Lung microvascular endothelial cell (primary cell): ENCODE measurements at regions not wholly inside any gene's neighbourhood (a gene's known extent, or its start where the extent isn't known, plus 50 kb on each side); places are given as distances from the start of the nearest gene placed in this dataset.

ENCODE experiments used
- DNase-seq, 2 donors: peaks; one replicate each; pipeline versions ENCODE4 v3.0.0 to v3.0.0-alpha.2; 2010; ENCODE audit warnings: low read depth in 2 of 2

DNA sequence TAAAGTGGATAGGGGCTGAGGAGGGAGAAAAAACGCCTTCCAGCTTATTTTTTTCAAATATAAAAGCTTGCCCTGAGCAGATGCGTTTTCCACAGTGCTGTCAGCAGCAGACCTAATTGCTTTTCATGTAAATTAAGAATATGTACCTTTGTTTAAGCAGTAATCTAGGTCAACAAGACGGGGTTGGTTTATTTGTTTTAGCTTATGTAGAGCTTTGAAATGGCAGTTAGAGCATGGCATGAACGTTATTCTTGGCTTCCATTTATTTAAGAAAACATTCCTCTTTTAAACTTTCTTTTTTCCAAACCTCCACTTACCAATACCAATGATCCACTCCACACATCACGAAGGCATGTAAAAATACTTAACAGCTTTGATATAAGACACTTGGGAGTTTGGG is 220.3 kb upstream of the TENM3 start:
- DNase-seq = no peak

- DNase-seq = no peak
These were observed 219.7 kb upstream of the TENM3 start for GRCh38 chr4:182023469-182023868.

- DNase-seq = no peak
These were observed 200.3 kb upstream of the TENM3 start for GRCh38 chr4:182042945-182043344.

DNA sequence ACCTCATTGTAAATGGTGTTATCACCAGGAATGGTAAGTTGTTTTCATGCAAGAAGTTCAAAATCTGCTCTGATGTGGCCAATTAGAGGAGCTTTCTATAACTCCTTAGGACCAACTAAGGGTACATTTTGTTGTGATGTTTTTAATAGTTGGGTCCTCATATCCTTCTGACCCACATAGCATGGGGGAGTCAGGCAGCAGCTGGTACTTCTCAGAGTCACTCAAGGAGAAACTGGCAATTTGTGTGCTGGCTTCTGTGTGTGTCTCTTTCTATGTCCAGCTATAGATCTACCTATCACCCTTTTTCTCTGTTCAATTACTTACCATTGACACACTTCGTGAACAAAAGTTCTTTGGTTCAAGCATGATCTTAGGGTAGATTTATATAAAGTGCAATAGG is 194.3 kb upstream of the TENM3 start:
- no peak for DNase-seq

DNA sequence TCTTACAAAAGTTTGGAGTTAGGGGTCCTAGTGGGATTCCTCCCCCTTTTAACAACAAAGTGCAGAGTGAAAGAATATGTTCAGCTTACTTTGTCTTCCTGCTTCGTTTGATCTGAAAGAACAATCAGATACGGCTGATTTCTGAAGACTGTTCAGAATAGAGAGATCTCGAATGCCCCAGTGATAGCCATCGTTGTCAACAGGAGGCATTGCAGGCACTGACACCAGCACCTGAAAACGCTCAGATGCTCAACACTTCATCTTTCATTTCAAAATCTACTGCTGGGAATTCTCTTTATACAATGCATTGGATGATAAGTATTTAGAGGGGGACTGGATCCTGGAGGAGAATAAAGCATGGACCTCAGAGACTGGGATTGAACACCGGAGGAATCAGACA is 186.3 kb upstream of the TENM3 start:
- DNase-seq = no peak

DNA sequence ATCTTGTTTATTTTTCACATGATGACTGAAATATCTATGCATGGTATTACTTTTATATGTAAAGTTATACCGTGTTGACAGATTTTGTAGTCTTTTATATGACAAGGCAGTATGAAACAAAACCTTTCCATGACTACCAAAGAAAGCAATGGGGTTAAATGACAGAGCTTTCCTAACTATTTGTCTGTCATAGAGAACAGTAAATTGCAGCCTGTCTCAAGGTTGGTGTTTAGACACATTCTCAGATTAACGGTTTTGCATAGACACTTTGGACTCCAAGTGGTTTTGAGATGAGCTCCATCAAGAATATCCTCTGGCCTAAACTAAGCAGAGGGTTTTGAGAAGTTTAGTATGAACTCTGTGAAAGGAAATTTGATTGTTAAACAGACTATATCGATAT is 180.7 kb upstream of the TENM3 start:
- no peak for DNase-seq

GRCh38 chr4:182062936-182063335 is 180.3 kb upstream of the TENM3 start:
- no peak for DNase-seq

DNA sequence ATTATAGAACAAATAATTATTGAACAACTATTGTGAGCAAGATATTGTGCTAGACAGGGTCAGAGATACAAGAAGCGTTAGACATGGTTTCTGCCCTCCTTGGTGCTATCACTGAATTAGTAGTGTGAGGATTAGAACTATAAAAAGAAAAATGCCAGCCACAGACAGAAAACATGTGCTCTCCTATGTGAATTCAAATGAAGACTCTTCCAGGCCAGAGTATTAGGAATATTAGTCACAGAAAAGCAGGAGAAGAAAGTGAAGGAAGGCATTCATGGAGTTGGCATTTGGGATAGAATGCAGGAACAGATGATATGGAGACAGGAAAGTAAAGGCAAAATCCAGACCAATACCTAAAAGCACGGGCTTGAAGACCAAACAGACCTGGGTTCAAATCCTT is 179.6 kb upstream of the TENM3 start:
- no peak for DNase-seq

DNA sequence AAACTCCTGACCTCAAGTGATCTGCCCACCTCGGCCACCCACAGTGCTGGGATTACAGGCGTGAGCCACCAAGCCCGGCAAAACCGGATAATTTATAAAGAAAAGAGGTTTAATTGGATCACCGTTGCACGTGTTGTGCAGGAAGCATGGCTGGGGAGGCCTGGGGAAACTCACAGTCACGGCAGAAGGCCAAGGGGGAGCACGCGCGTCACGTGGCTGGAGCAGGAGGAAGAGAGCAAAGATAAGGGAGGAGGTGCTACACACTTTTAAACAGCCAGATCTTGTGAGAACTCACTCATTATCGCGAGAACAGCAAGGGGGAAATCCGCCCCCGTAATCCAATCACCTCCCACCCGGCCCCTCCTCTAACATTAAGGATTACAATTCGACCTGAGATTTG is 177.9 kb upstream of the TENM3 start:
- DNase-seq = no peak

DNA sequence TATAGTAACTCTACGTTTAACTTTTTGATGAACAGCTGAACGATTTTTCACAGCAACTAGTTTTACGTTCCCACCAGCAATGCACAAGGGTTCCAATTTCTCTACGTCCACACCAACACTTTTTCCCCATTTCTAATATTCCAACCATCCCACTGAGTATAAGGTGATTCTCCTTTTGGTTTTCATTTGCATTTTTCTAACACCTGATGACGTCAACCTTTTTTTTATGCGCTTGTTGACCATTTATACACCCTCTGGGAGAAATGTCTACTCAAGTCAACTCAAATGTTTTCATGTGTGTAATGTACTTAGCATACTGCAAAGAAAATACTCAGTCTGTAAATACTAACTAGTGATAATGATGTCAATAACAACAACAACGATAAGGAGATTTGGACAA is 177.2 kb upstream of the TENM3 start:
- DNase-seq = no peak

- no peak for DNase-seq
These were observed 175.4 kb upstream of the TENM3 start for GRCh38 chr4:182067828-182068227.

DNA sequence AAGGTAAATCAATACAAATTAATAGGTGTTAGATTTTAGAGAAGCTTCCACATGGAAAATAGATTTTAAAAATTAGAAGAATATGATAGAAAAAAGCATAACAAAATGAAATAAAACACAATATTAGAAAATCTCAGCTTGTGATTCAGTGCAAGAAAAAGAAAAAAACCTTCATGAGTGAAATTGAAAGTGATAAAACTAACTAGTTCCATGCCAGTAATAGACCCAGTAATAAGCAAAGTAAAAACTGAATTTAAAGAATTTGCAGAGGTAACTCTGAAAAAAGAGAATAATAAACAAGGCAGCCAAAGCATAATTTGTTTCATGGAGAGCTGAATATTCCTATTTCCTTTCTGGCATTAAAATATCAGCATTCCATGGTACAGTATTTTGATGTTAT is 174.3 kb upstream of the TENM3 start:
- DNase-seq = no peak

GRCh38 chr4:182073278-182073677 is 169.9 kb upstream of the TENM3 start:
- DNase-seq = no peak

- DNase-seq = no peak
These were observed 169.1 kb upstream of the TENM3 start for GRCh38 chr4:182074139-182074538.

DNA sequence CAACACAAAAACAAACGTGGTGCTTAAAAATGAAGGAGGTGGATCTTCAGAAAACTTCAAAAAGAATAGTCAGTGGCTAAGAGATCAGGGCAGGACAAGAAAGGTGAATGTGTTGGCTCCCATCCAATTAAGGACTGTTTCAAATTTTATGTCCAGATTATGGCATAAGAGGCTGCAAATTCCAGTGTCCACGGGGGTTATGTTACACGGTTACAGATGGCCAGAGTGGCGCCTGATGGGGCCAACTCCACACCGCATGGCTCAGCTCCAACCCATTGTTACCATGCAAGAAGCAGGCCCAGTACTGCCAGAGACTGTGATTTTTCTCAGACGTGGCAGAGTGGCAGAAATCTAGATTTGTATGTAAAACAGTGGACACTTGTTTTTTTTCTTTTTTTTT is 168.4 kb upstream of the TENM3 start:
- no peak for DNase-seq

DNA sequence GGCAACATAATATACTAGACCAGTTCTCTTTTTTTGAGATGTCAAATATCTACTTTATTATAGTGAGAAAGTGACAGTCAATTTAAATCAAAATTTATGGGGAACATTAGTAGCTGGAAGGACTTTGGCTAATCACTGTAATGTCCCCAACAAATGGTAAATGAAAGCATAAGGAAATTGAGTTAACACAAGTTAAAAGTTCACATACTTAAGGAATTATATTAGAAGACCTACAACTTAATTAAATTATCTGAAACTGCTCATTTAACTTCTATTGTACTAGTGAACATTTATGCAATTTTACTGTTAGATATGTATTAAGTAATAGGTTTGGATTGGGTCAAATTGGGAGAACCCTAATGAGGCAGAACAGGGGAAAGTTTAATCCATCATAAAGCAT is 160.3 kb upstream of the TENM3 start:
- no peak for DNase-seq

DNA sequence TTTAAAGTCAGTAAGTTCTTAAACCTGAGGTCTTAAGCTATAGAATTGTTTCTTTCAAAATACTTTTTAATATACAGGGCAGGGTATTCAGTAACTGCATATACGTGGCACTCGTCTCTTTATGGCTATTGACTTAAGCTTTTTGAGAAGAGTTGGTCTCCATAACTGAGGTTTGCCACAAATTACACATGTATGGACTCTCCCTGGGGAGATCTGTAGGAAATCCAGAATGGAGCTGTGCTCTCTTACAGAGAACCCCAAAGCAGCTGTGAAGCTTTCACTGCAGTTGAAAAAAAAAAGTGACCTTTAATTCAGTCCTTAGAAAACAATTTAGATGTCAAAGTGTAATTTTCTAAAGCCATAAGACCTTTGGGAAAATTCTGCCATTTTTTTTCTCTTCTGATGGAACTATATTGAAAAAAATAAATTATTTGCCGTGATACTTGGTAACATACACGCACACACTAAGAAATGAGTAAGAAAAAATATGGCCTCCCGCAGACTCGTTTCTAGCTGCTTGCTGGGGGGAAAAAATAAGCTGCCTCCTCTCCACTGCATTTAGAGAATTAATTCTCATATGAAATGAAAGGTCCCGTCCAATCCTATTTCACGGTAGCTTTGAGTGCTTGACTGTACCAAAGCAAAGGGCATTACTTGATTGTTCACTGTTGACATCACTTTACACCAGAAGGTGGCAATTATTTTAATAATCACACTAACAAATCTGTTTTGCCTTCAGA is 159.4 kb upstream of the TENM3 start:
- no peak for DNase-seq

GRCh38 chr4:182085051-182085480 is 158.1 kb upstream of the TENM3 start:
- no peak for DNase-seq

DNA sequence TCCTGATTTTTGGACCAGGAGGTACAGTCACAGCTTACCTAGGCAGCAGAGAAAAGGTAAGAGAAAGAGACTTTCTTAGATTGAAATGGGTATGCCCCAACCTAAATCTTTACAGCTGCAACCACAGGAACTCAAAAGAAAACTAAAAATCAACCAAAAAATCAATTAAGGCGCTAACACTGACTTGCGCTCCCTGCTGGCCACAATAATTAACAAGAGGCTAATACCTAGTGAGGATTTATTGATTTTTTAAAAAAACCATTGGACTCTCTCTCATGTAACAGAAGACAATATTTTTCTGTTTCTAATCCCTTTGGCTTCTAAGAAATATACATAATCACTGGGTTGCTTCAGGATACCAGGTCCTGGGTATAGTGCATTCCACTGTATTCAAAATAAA is 153.9 kb upstream of the TENM3 start:
- no peak for DNase-seq

DNA sequence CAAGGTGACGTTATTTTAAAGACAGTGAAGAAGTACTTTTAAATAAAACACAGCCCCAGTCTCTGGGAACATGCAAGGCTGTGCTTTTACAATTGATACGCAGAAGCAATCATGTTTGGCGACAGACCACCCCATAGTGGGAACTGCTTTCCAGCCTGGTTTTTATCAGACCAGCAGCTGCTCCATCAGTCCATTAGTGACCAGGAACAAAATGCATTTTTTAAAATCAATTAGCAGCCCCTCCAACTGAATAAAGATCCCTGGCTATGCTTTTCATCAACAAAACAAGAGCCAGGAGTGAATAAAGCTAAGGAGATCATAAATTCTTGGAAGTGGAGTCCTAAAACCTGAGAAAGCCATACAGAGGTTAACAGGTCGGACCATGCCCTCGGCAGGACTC is 153.0 kb upstream of the TENM3 start:
- no peak for DNase-seq

GRCh38 chr4:182091128-182091527 is 152.1 kb upstream of the TENM3 start:
- no peak for DNase-seq

GRCh38 chr4:182093431-182093831 is 149.8 kb upstream of the TENM3 start:
- DNase-seq = no peak

- no peak for DNase-seq
These were observed 149.3 kb upstream of the TENM3 start for GRCh38 chr4:182093935-182094334.

DNA sequence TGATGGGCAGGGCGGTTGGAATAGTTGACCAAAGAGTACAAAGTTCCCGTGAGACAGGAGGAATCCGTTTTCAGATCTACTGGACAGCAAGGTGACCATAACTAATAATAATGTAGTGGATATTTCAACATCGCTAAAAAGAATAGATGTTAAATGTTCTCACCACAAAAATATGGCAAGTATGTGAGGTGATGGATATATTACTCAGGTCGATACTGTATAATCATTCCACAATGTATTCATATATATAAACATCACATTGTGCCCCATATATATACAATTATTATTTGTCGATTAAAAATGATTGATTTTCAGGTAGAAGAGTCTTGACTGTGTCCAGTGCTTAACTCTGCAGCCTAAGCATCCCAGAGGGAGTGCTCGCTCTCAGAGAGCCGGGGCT is 141.6 kb upstream of the TENM3 start:
- DNase-seq = no peak
